GM12878 (cell line): ENCODE measurements at regions not wholly inside any gene's neighbourhood (a gene's known extent, or its start where the extent isn't known, plus 50 kb on each side); places are given as distances from the start of the nearest gene placed in this dataset.

Experiments used
- ATAC-seq: fragments of 200-7000 bp; cut with Tn5 transposase; 3 replicates; pipeline ENCODE4 v1.9.1; 2020; ENCODE audit warnings: mild to moderate bottlenecking, moderate library complexity
- BruUV-seq: library from RNA; stranded (reverse); fragments of 400-500 nt; replicated peaks from 2 replicates; lab custom pipeline; 2021; lab: Mats Ljungman, UMichigan
- CTCF ChIA-PET: fragments of 300-600 bp; sonication (Branson Sonifier 250); formaldehyde crosslinking; extraction: SDS; loops from one replicate; lab custom pipeline; 2021; ENCODE audit warnings: inconsistent platforms; lab: Yijun Ruan, JAX
- POLR2A ChIA-PET: fragments of 350-600 bp; formaldehyde crosslinking; extraction: SDS; loops from one replicate; lab custom pipeline; 2021; ENCODE audit warnings: inconsistent platforms; lab: Charles Lee
- RAD21 ChIA-PET: fragments of 300-600 bp; sonication (Branson Sonifier 250); formaldehyde crosslinking; loops from one replicate; lab custom pipeline; 2023; ENCODE audit warnings: antibody characterized with exemption; ENCODE audit not compliant: unreplicated experiment; lab: Charles Lee
- SMC1A ChIA-PET: fragments of 300-600 bp; sonication (Branson Sonifier 250); formaldehyde crosslinking; loops from one replicate; lab custom pipeline; 2023; ENCODE audit not compliant: unreplicated experiment, uncharacterized antibody; lab: Charles Lee
- DNase-seq: peaks from one replicate; pipeline ENCODE4 v3.0.0-alpha.2; 2011; ENCODE audit warnings: low read depth, low spot score
- FAIRE-seq: peaks from 3 replicates; lab custom pipeline; 2011; peaks lifted over from hg19 to GRCh38; lab: Jason Lieb, UNC
- H2AFZ ChIP-seq: 2 replicates; pipeline ENCODE4 v1.6.0; 2011; ENCODE audit warnings: low read depth, low read length, control low read depth; ENCODE audit not compliant: control insufficient read depth
- H3K27ac ChIP-seq: 2 replicates; pipeline ENCODE4 v1.5.1; 2011; ENCODE audit warnings: control low read depth; ENCODE audit not compliant: control insufficient read depth, insufficient read depth
- H3K27me3 ChIP-seq, 2 experiments: replicated peaks in 1 of 2; 2 replicates each; pipeline versions ENCODE4 v1.6.0 to v1.6.1; 2011; ENCODE audit warnings: low read length in 1 of 2; ENCODE audit not compliant: control insufficient read depth in 2 of 2, insufficient read depth in 2 of 2
- H3K36me3 ChIP-seq, 2 experiments: 2 replicates each; pipeline ENCODE4 v1.5.1; 2011; ENCODE audit warnings: low read length in 1 of 2; ENCODE audit not compliant: control insufficient read depth in 2 of 2, insufficient read depth in 2 of 2
- H3K4me1 ChIP-seq: 2 replicates; pipeline ENCODE4 v1.6.1; 2011; ENCODE audit warnings: mild to moderate bottlenecking, low read length, moderate library complexity, mixed read lengths; ENCODE audit not compliant: control insufficient read depth, insufficient read depth
- H3K4me2 ChIP-seq: 2 replicates; pipeline ENCODE4 v1.6.0; 2011; ENCODE audit warnings: control low read depth; ENCODE audit not compliant: control insufficient read depth, insufficient read depth
- H3K4me3 ChIP-seq: fragments of 200-600 bp; sonication (generic); 2 replicates; pipeline ENCODE4 v1.5.1; 2016
- H3K79me2 ChIP-seq: 2 replicates; pipeline ENCODE4 v1.6.0; 2011; ENCODE audit warnings: low read length; ENCODE audit not compliant: control insufficient read depth, insufficient read depth
- H3K9ac ChIP-seq: 2 replicates; pipeline ENCODE4 v1.8.0; 2011; ENCODE audit warnings: low read length, control low read depth, mixed read lengths; ENCODE audit not compliant: control insufficient read depth, insufficient read depth
- H3K9me3 ChIP-seq: replicated peaks from 3 replicates; pipeline ENCODE4 v1.5.1; 2011; ENCODE audit warnings: mild to moderate bottlenecking, low read length; ENCODE audit not compliant: control insufficient read depth, insufficient read depth
- H4K20me1 ChIP-seq: 2 replicates; pipeline ENCODE4 v1.6.0; 2011; ENCODE audit not compliant: control insufficient read depth, insufficient read depth
- ASH2L ChIP-seq: fragments of 300-600, 200-600 bp; sonication (generic); IDR thresholded peaks from 2 replicates; pipeline ENCODE4 v1.6.1; 2017; ENCODE audit warnings: low read depth, mild to moderate bottlenecking, borderline replicate concordance
- JUND ChIP-seq: IDR thresholded peaks from 2 replicates; pipeline ENCODE4 v1.6.1; 2012; ENCODE audit warnings: low read depth, mild to moderate bottlenecking, low read length, improper control_type of control experiment, moderate library complexity
- MTA2 ChIP-seq: fragments of 450-650 bp; IDR thresholded peaks from 2 replicates; pipeline ENCODE4 v1.6.1; 2016; ENCODE audit warnings: low read depth, mild to moderate bottlenecking, moderate library complexity
- PKNOX1 ChIP-seq: fragments of 450-650 bp; IDR thresholded peaks from 2 replicates; pipeline ENCODE4 v1.6.1; 2016; ENCODE audit warnings: mild to moderate bottlenecking
- RAD51 ChIP-seq: fragments of 450-650 bp; IDR thresholded peaks from 2 replicates; pipeline ENCODE4 v1.6.1; 2016; ENCODE audit warnings: moderate library complexity, mild to moderate bottlenecking, inconsistent platforms
- RELB ChIP-seq: fragments of 450-650 bp; IDR thresholded peaks from 2 replicates; pipeline ENCODE4 v1.6.1; 2017; ENCODE audit warnings: low read depth, mild to moderate bottlenecking, moderate library complexity
- SIN3A ChIP-seq: IDR thresholded peaks from 2 replicates; pipeline ENCODE4 v1.6.1; 2012; ENCODE audit warnings: low read depth, low read length, improper control_type of control experiment
- SUPT20H ChIP-seq: IDR thresholded peaks from 2 replicates; pipeline ENCODE4 v1.6.1; 2011; ENCODE audit warnings: low read depth, mild to moderate bottlenecking, low read length, moderate library complexity, borderline replicate concordance; ENCODE audit not compliant: control insufficient read depth
- ZNF207 ChIP-seq: fragments of 450-650 bp; IDR thresholded peaks from 2 replicates; pipeline ENCODE4 v1.6.1; 2014; ENCODE audit warnings: antibody characterized with exemption, mild to moderate bottlenecking, borderline replicate concordance
- WGBS: methylation state at CpG from one replicate; pipeline ENCODE4 v1.1.6; 2016; ENCODE audit warnings: low lambda C conversion rate; ENCODE audit not compliant: insufficient replicate concordance, insufficient coverage; ENCODE audit errors: missing lambda C conversion rate; 5-methylcytosine and 5-hydroxymethylcytosine counted together
- in situ Hi-C: fragments of 300-500 bp; cut with MboI; formaldehyde crosslinking; loops from 9 replicates; pipeline ENCODE4 v1.14.3; 2018; ENCODE audit warnings: mixed read lengths
- intact Hi-C: fragments of 100-400 bp; cut with micrococcal nuclease; formaldehyde crosslinking; loops from one replicate; pipeline ENCODE4 v1.14.2; 2022; ENCODE audit not compliant: unreplicated experiment
- TF ChIP-seq, protein P1 (sequence below): IDR thresholded peaks from 2 replicates; pipeline ENCODE4 v1.6.1; 2011; ENCODE audit warnings: borderline replicate concordance, low read depth, mild to moderate bottlenecking, moderate library complexity, mixed read lengths, low read length; ENCODE audit not compliant: insufficient read depth; ENCODE audit errors: extremely low read length
- TF ChIP-seq, protein P2 (sequence below): fragments of 450-650 bp; formaldehyde crosslinking; IDR thresholded peaks from 2 replicates; pipeline ENCODE4 v1.4.0; 2020; ENCODE audit warnings: mild to moderate bottlenecking, moderate library complexity

- TF ChIP-seq SUPT20H (no peak), SIN3A (no peak), ZNF207 (no peak)
- TF ChIP-seq, protein P1, sequence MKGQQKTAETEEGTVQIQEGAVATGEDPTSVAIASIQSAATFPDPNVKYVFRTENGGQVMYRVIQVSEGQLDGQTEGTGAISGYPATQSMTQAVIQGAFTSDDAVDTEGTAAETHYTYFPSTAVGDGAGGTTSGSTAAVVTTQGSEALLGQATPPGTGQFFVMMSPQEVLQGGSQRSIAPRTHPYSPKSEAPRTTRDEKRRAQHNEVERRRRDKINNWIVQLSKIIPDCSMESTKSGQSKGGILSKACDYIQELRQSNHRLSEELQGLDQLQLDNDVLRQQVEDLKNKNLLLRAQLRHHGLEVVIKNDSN, result no peak
- TF ChIP-seq, all 136 proteins: peak for 0
Measured at GRCh38 chr7:131690441-131690840, 134.0 kb upstream of the PODXL start (continued).

DNA sequence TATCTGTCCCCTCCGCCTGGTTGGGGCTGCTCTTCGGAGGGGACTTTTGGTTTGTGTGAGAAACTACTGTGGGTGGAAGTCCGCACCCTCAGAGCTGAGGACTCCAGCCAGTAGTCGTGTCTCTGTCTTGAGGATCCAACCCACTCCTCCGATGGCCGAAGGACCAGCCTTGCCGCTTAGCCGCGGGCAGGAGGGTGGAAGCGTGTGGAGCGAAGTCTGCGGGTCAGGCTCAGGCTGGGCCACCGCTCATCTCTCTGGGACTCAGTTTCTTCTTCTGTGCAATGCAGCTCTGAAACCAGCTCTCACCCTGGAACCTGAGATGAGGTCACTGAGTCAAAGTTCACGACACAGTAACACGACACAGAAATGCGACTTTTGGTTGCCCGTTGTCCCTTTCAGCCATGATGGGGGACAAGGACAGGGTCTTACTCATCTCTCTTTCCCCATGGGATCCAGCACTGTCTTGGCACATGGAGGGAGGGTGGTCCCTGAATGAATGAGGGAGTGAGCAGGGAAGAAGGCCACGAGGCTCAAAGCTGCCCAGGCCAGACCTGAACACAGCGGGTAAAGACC lies 133.3 kb upstream of the PODXL start:
- no peaks in the 10 kb centered on the region for H3K36me3 ChIP-seq
- H3K9ac ChIP-seq, result no peak overlapping the region
- H4K20me1 ChIP-seq, result no peaks in the 10 kb centered on the region
- H3K4me3 ChIP-seq, result no peak overlapping the region
- no peak for ATAC-seq
- H3K9me3 ChIP-seq, result no peaks in the 10 kb centered on the region
- peaks cover 2 to 3% of the 10 kb centered on the region in 2 experiments; a peak in 2 of 4 replicates for H3K27me3 ChIP-seq
- no peak overlapping the region for H3K27ac ChIP-seq
- no peak for DNase-seq
- H3K4me1 ChIP-seq, result no peaks in the 10 kb centered on the region
- no peak overlapping the region for H2AFZ ChIP-seq
- 60% methylated on average over 19 of the region's 19 CpGs for WGBS
- in situ Hi-C loops (loop anchor here (5.0 kb wide), 1 partner anchor 363 kb away; no protein-coding TSS in a partner anchor), intact Hi-C loops (loop anchor here (2.0 to 10.0 kb wide), 3 partner anchors 359 to 891 kb away; no protein-coding TSS in a partner anchor)
- ChIA-PET SMC1A (interaction anchor here (0.8 to 1.2 kb wide), 3 partner anchors 14 to 890 kb away, joined by 3 read pairs; no protein-coding TSS in a partner anchor), RAD21 (interaction anchor here (0.7 to 2.2 kb wide), 4 partner anchors 9 to 891 kb away, joined by 3 to 16 read pairs (median 3); no protein-coding TSS in a partner anchor), POLR2A (no interaction called here), CTCF (interaction anchor here (0.8 to 3.9 kb wide), 7 partner anchors 11 to 891 kb away, joined by 3 to 23 read pairs (median 5); no protein-coding TSS in a partner anchor)
- H3K4me2 ChIP-seq, result no peak overlapping the region
- FAIRE-seq, result no peak
- BruUV-seq, result no TSS peak
- no peaks in the 10 kb centered on the region for H3K79me2 ChIP-seq
- TF ChIP-seq RELB (no peak), RAD51 (no peak), MTA2 (no peak), ASH2L (no peak), PKNOX1 (no peak), JUND (no peak)
- TF ChIP-seq, protein P1, result no peak
- TF ChIP-seq, protein P2, sequence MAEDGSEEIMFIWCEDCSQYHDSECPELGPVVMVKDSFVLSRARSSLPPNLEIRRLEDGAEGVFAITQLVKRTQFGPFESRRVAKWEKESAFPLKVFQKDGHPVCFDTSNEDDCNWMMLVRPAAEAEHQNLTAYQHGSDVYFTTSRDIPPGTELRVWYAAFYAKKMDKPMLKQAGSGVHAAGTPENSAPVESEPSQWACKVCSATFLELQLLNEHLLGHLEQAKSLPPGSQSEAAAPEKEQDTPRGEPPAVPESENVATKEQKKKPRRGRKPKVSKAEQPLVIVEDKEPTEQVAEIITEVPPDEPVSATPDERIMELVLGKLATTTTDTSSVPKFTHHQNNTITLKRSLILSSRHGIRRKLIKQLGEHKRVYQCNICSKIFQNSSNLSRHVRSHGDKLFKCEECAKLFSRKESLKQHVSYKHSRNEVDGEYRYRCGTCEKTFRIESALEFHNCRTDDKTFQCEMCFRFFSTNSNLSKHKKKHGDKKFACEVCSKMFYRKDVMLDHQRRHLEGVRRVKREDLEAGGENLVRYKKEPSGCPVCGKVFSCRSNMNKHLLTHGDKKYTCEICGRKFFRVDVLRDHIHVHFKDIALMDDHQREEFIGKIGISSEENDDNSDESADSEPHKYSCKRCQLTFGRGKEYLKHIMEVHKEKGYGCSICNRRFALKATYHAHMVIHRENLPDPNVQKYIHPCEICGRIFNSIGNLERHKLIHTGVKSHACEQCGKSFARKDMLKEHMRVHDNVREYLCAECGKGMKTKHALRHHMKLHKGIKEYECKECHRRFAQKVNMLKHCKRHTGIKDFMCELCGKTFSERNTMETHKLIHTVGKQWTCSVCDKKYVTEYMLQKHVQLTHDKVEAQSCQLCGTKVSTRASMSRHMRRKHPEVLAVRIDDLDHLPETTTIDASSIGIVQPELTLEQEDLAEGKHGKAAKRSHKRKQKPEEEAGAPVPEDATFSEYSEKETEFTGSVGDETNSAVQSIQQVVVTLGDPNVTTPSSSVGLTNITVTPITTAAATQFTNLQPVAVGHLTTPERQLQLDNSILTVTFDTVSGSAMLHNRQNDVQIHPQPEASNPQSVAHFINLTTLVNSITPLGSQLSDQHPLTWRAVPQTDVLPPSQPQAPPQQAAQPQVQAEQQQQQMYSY (CRISPR knock-in tag), result no peak
